HEK293 (cell line): ENCODE measurements at regions not wholly inside any gene's neighbourhood (a gene's known extent, or its start where the extent isn't known, plus 50 kb on each side); places are given as distances from the start of the nearest gene placed in this dataset.

Experiments used
- CTCF ChIA-PET: fragments of 350-600 bp; formaldehyde crosslinking; extraction: SDS; loops from one replicate; lab custom pipeline; 2021; ENCODE audit warnings: antibody characterized with exemption; lab: Yijun Ruan, JAX
- POLR2A ChIA-PET: fragments of 300-600 bp; formaldehyde crosslinking; extraction: SDS; loops from one replicate; lab custom pipeline; 2020; ENCODE audit warnings: antibody characterized with exemption, inconsistent platforms; lab: Yijun Ruan, JAX
- H3K27ac ChIP-seq: fragments of 200-500 bp; sonication (Bioruptor generic); 2 replicates; pipeline ENCODE4 v1.5.1; 2014; ENCODE audit warnings: low read depth, low read length, control low read depth, inconsistent platforms; ENCODE audit errors: extremely low read depth
- H3K36me3 ChIP-seq, 2 experiments: fragments of 200-500 bp in 1 of 2; sonication (Bioruptor generic) in 1 of 2; 1 replicate in 1 of 2; 2 replicates in 1 of 2; pipeline ENCODE4 v1.5.1; 2014 to 2017; ENCODE audit warnings: inconsistent platforms in 2 of 2, low read length in 2 of 2; ENCODE audit not compliant: control insufficient read depth in 2 of 2, insufficient read depth in 1 of 2
- H3K4me1 ChIP-seq: fragments of 200-500 bp; sonication (Bioruptor generic); 2 replicates; pipeline ENCODE4 v1.5.1; 2014; ENCODE audit warnings: mild to moderate bottlenecking, low read length, inconsistent platforms; ENCODE audit not compliant: control insufficient read depth, insufficient read depth
- H3K4me3 ChIP-seq: 2 replicates; pipeline ENCODE4 v1.5.1; 2011; ENCODE audit warnings: low read depth, mild to moderate bottlenecking, control low read depth, low read length, moderate library complexity
- H3K9me3 ChIP-seq: fragments of 200-500 bp; sonication (Bioruptor generic); 2 replicates; pipeline ENCODE4 v1.5.1; 2014; ENCODE audit warnings: low read depth, low read length, inconsistent platforms; ENCODE audit not compliant: control insufficient read depth, insufficient read depth
- BCL6B ChIP-seq: fragments of 450-650 bp; formaldehyde crosslinking; IDR thresholded peaks from 2 replicates; pipeline ENCODE4 v1.5.1; 2017; ENCODE audit warnings: missing biosample characterization, missing genetic modification characterization
- GFI1B ChIP-seq: fragments of 450-650 bp; formaldehyde crosslinking; IDR thresholded peaks from 2 replicates; pipeline ENCODE4 v1.5.1; 2016; ENCODE audit warnings: missing biosample characterization, missing genetic modification characterization
- GLIS2 ChIP-seq: fragments of 450-650 bp; formaldehyde crosslinking; IDR thresholded peaks from 2 replicates; pipeline ENCODE4 v1.5.1; 2016; ENCODE audit warnings: missing biosample characterization, missing genetic modification characterization
- MEIS1 ChIP-seq: sonication (generic); formaldehyde crosslinking; IDR thresholded peaks from 2 replicates; pipeline ENCODE4 v1.8.1; 2022; ENCODE audit warnings: missing genetic modification reagents, mild to moderate bottlenecking, borderline replicate concordance
- MYNN ChIP-seq: fragments of 450-650 bp; formaldehyde crosslinking; IDR thresholded peaks from 2 replicates; pipeline ENCODE4 v1.5.1; 2016; ENCODE audit warnings: missing biosample characterization, missing genetic modification characterization, borderline replicate concordance
- SETDB1 ChIP-seq: IDR thresholded peaks from one replicate; pipeline ENCODE4 v1.6.1; 2017; ENCODE audit warnings: mild to moderate bottlenecking, low read length, moderate library complexity, mixed read lengths; ENCODE audit not compliant: insufficient read length
- TRIM28 ChIP-seq: IDR thresholded peaks from 2 replicates; pipeline ENCODE4 v1.6.1; 2011; ENCODE audit warnings: low read length, control low read depth, borderline replicate concordance
- ZFP37 ChIP-seq: fragments of 450-650 bp; formaldehyde crosslinking; IDR thresholded peaks from 2 replicates; pipeline ENCODE4 v1.5.1; 2016; ENCODE audit warnings: missing biosample characterization, missing genetic modification characterization
- ZNF221 ChIP-seq: fragments of 450-650 bp; formaldehyde crosslinking; IDR thresholded peaks from 2 replicates; pipeline ENCODE4 v1.5.1; 2017; ENCODE audit warnings: missing biosample characterization, missing genetic modification characterization, borderline replicate concordance
- ZNF530 ChIP-seq: fragments of 450-650 bp; formaldehyde crosslinking; IDR thresholded peaks from 2 replicates; pipeline ENCODE4 v1.5.1; 2016; ENCODE audit warnings: low read depth, missing biosample characterization, missing genetic modification characterization
- ZNF76 ChIP-seq: fragments of 450-650 bp; formaldehyde crosslinking; IDR thresholded peaks from 2 replicates; pipeline ENCODE4; 2016; ENCODE audit warnings: low read depth, missing biosample characterization, missing genetic modification characterization, borderline replicate concordance
- ZSCAN30 ChIP-seq: fragments of 450-650 bp; IDR thresholded peaks from 2 replicates; pipeline ENCODE4 v1.5.1; 2018; ENCODE audit warnings: missing biosample characterization, mild to moderate bottlenecking, missing genetic modification characterization, moderate library complexity
- TF ChIP-seq, protein P1 (sequence below): fragments of 450-650 bp; formaldehyde crosslinking; IDR thresholded peaks from 2 replicates; pipeline ENCODE4 v1.5.1; 2016; ENCODE audit warnings: missing biosample characterization, missing genetic modification characterization
- TF ChIP-seq, protein P2 (sequence below): fragments of 450-650 bp; IDR thresholded peaks from 2 replicates; pipeline ENCODE4 v1.5.1; 2018; ENCODE audit warnings: missing biosample characterization, mild to moderate bottlenecking, missing genetic modification characterization
- TF ChIP-seq, protein P3 (sequence below): fragments of 450-650 bp; formaldehyde crosslinking; IDR thresholded peaks from 2 replicates; pipeline ENCODE4 v1.5.1; 2017; ENCODE audit warnings: missing biosample characterization, missing genetic modification characterization

- H3K4me1 ChIP-seq = 0 out of 2 replicates have a peak, but pooled peaks cover 3% of the 10 kb centered on the region
- CTCF ChIA-PET = no interaction called here
- no peak overlapping the region for H3K4me3 ChIP-seq
- no peaks in the 10 kb centered on the region for H3K36me3 ChIP-seq
- TF ChIP-seq, protein P1, sequence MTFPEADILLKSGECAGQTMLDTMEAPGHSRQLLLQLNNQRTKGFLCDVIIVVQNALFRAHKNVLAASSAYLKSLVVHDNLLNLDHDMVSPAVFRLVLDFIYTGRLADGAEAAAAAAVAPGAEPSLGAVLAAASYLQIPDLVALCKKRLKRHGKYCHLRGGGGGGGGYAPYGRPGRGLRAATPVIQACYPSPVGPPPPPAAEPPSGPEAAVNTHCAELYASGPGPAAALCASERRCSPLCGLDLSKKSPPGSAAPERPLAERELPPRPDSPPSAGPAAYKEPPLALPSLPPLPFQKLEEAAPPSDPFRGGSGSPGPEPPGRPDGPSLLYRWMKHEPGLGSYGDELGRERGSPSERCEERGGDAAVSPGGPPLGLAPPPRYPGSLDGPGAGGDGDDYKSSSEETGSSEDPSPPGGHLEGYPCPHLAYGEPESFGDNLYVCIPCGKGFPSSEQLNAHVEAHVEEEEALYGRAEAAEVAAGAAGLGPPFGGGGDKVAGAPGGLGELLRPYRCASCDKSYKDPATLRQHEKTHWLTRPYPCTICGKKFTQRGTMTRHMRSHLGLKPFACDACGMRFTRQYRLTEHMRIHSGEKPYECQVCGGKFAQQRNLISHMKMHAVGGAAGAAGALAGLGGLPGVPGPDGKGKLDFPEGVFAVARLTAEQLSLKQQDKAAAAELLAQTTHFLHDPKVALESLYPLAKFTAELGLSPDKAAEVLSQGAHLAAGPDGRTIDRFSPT (tag by site-specific recombination) = peak; percentile 49
- peak; percentile 77; the same call in 1 of the 2 replicates for TF ChIP-seq MEIS1
- TF ChIP-seq, protein P2, sequence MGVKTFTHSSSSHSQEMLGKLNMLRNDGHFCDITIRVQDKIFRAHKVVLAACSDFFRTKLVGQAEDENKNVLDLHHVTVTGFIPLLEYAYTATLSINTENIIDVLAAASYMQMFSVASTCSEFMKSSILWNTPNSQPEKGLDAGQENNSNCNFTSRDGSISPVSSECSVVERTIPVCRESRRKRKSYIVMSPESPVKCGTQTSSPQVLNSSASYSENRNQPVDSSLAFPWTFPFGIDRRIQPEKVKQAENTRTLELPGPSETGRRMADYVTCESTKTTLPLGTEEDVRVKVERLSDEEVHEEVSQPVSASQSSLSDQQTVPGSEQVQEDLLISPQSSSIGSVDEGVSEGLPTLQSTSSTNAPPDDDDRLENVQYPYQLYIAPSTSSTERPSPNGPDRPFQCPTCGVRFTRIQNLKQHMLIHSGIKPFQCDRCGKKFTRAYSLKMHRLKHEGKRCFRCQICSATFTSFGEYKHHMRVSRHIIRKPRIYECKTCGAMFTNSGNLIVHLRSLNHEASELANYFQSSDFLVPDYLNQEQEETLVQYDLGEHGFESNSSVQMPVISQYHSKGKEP (tag by site-specific recombination) = no peak
- POLR2A ChIA-PET = interaction anchor here (0.8 to 1.2 kb wide), 3 partner anchors 9 to 271 kb away, joined by 3 to 4 read pairs (median 4); partner anchors contain the start of gene PTGER4
- no peaks in the 10 kb centered on the region for H3K9me3 ChIP-seq
- no peak overlapping the region for H3K27ac ChIP-seq
Measured at GRCh38 chr5:40410231-40410861, 269.4 kb upstream of the PTGER4 start.

DNA sequence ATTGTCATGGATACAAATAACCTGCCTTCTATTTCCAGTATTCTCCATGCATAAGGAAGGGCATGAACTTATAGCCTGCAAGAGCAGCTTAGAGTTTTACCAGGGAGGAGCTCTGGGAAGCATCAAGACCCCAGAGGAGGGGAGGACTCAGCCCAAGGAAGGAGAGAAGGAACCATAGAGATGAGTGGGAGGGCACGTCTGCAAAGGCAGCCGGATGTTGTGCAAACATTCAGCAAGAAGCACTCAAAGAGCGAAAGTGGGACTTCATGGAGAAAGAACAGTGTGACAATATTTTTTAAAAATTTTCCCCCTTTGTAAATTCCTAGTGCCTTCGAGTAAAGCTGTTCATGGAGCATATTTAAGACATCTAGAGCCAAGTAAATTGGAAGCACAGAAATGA is 270.1 kb upstream of the PTGER4 start:
- no peaks in the 10 kb centered on the region for H3K9me3 ChIP-seq
- H3K4me1 ChIP-seq = 0 out of 2 replicates have a peak, but pooled peaks cover 3% of the 10 kb centered on the region
- no peak overlapping the region for H3K4me3 ChIP-seq
- H3K27ac ChIP-seq = no peak overlapping the region
- H3K36me3 ChIP-seq = no peaks in the 10 kb centered on the region
- ChIA-PET POLR2A (interaction anchor here (1.2 kb wide), 1 partner anchor 270 kb away, joined by 4 read pairs; the partner anchor contains the start of gene PTGER4), CTCF (interaction anchor here (0.6 kb wide), 1 partner anchor 279 kb away, joined by 3 read pairs; no protein-coding TSS in a partner anchor)
- TF ChIP-seq ZNF76 = no peak
- TF ChIP-seq GLIS2 = no peak

- ChIA-PET POLR2A (no interaction called here), CTCF (interaction anchor here (0.5 to 0.7 kb wide), 2 partner anchors 484 to 828 kb away, joined by 3 read pairs; no protein-coding TSS in a partner anchor)
- H3K4me1 ChIP-seq = 0 out of 2 replicates have a peak, but pooled peaks cover 3% of the 10 kb centered on the region
Measured at GRCh38 chr5:40406741-40407211, 272.9 kb upstream of the PTGER4 start.

More at GRCh38 chr5:40406741-40407211, 272.9 kb upstream of the PTGER4 start:
- Histone ChIP-seq H3K4me3 (no peak overlapping the region), H3K27ac (no peak overlapping the region), H3K36me3 (no peaks in the 10 kb centered on the region), H3K9me3 (no peaks in the 10 kb centered on the region)
- TF ChIP-seq, protein P3, sequence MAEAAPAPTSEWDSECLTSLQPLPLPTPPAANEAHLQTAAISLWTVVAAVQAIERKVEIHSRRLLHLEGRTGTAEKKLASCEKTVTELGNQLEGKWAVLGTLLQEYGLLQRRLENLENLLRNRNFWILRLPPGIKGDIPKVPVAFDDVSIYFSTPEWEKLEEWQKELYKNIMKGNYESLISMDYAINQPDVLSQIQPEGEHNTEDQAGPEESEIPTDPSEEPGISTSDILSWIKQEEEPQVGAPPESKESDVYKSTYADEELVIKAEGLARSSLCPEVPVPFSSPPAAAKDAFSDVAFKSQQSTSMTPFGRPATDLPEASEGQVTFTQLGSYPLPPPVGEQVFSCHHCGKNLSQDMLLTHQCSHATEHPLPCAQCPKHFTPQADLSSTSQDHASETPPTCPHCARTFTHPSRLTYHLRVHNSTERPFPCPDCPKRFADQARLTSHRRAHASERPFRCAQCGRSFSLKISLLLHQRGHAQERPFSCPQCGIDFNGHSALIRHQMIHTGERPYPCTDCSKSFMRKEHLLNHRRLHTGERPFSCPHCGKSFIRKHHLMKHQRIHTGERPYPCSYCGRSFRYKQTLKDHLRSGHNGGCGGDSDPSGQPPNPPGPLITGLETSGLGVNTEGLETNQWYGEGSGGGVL = no peak
- TF ChIP-seq ZSCAN30 (tag by site-specific recombination) (no peak), TRIM28 (no peak), ZNF221 (tag by site-specific recombination) (no peak), ZFP37 (tag by site-specific recombination) (no peak), SETDB1 (no peak), BCL6B (tag by site-specific recombination) (no peak), MYNN (tag by site-specific recombination) (no peak), ZNF530 (tag by site-specific recombination) (no peak), GFI1B (no peak)
